Stomach (tissue), 8 donors: ENCODE measurements at regions not wholly inside any gene's neighbourhood (a gene's known extent, or its start where the extent isn't known, plus 50 kb on each side); places are given as distances from the start of the nearest gene placed in this dataset.

ENCODE experiments used
- DNase-seq, 2 donors: peaks; one replicate each; pipeline versions ENCODE4 v3.0.0 to v3.0.0-alpha.2; 2013 to 2019
- H3K27ac ChIP-seq, 5 donors: fragments of 200-600 bp in 4 of 5; sonication (generic) in 4 of 5; one replicate each; pipeline ENCODE4 v1.5.1; 2013 to 2019; ENCODE audit warnings: mild to moderate bottlenecking in 1 of 5, moderate library complexity in 1 of 5
- H3K27me3 ChIP-seq, 3 donors: fragments of 200-600 bp; sonication (generic); one replicate each; pipeline ENCODE4 v1.5.1; 2017 to 2019; ENCODE audit warnings: mixed run types in 1 of 3
- H3K36me3 ChIP-seq, 4 donors: fragments of 200-600 bp; sonication (generic); 1 replicate in 3 of 4; 2 replicates in 1 of 4; pipeline ENCODE4 v1.5.1; 2016 to 2019
- H3K4me1 ChIP-seq, 4 donors: fragments of 200-600 bp; sonication (generic); one replicate each; pipeline ENCODE4 v1.5.1; 2016 to 2019
- H3K4me3 ChIP-seq, 4 donors: fragments of 200-600 bp; sonication (generic) in 3 of 4; one replicate each; pipeline ENCODE4 v1.5.1; 2016 to 2019; ENCODE audit warnings: mild to moderate bottlenecking in 1 of 4
- H3K9me3 ChIP-seq, 4 donors: fragments of 200-600 bp; sonication (generic); one replicate each; pipeline ENCODE4 v1.5.1; 2016 to 2019
- EP300 ChIP-seq: sonication (generic); formaldehyde crosslinking; IDR thresholded peaks from one replicate; pipeline ENCODE4 v1.6.1; 2017; ENCODE audit warnings: antibody characterized with exemption
- POLR2A ChIP-seq, 4 donors: fragments of 450-650 bp; IDR thresholded peaks; one replicate each; pipeline ENCODE4 v1.6.1; 2016; ENCODE audit warnings: antibody characterized with exemption in 4 of 4, control low read depth in 2 of 4, mild to moderate bottlenecking in 1 of 4, moderate library complexity in 1 of 4
- POLR2AphosphoS5 ChIP-seq, 3 donors: sonication (generic); formaldehyde crosslinking; IDR thresholded peaks; one replicate each; pipeline ENCODE4 v1.6.1; 2016; ENCODE audit warnings: antibody characterized with exemption in 3 of 3
- WGBS, 5 donors: extraction: QIAGEN DNeasy Blood & Tissue Kit in 3 of 5; methylation state at CpG; one replicate each; pipeline versions ENCODE4 v1.1.5 to v1.1.7; 2013 to 2018; 5-methylcytosine and 5-hydroxymethylcytosine counted together
- intact Hi-C: fragments of 100-400 bp; cut with DNase I; formaldehyde crosslinking; loops from one replicate; pipeline ENCODE4 v1.15.1; 2023; ENCODE audit warnings: low total_unique reads
- TF ChIP-seq, protein P1 (sequence below), 7 experiments: fragments of 450-650 bp in 4 of 7; fragments of 200-600 bp in 3 of 7; sonication (generic) in 3 of 7; IDR thresholded peaks; one replicate each; pipeline ENCODE4 v1.5.1; 2016 to 2019; ENCODE audit warnings: antibody characterized with exemption in 7 of 7, control low read depth in 2 of 7, mild to moderate bottlenecking in 1 of 7
- donor health status: healthy with polysubstance abuse.
- donor health status: Bipolar disorder and iron deficiency.
- donor health status: healthy.

DNA sequence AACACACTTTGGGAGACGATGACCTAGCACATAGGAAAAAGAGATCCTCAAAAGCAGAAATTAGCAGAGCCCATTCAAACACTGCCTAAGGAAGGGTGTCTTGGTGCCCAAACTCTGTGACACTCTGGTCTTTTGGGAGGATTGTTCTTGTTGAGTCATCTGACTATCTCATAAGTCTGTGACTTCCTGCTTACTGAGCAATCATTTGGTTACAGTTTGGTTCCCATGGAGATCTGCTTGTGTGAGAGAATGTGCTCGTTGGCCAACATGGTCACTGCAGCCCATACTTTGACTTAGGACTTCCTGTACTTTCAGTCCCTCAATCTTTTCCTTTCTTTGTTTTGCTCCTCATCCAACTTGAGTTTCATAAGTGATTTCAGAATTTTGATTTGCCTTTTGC, 602.9 kb downstream of the NYAP2 start:
- H3K4me3 ChIP-seq, result no peak overlapping the region
- H3K27me3 ChIP-seq, result no peaks in the 10 kb centered on the region
- H3K27ac ChIP-seq, result no peak overlapping the region
- no peaks in the 10 kb centered on the region for H3K36me3 ChIP-seq
- no peaks in the 10 kb centered on the region for H3K9me3 ChIP-seq
- H3K4me1 ChIP-seq, result peaks cover 0 to 4% (median 0%) of the 10 kb centered on the region in 4 donors
- WGBS, 5 donors, result 54 to 61% (median 56%) methylated on average over 2 of the region's 2 CpGs
- intact Hi-C loops, result no loop called here
- TF ChIP-seq EP300 (no peak), POLR2AphosphoS5 (IDR thresholded peaks at IDR 0.05) (peak in 1 of 3 donors; percentile 4), POLR2A (IDR thresholded peaks at IDR 0.05) (no peak)
- TF ChIP-seq, protein P1, sequence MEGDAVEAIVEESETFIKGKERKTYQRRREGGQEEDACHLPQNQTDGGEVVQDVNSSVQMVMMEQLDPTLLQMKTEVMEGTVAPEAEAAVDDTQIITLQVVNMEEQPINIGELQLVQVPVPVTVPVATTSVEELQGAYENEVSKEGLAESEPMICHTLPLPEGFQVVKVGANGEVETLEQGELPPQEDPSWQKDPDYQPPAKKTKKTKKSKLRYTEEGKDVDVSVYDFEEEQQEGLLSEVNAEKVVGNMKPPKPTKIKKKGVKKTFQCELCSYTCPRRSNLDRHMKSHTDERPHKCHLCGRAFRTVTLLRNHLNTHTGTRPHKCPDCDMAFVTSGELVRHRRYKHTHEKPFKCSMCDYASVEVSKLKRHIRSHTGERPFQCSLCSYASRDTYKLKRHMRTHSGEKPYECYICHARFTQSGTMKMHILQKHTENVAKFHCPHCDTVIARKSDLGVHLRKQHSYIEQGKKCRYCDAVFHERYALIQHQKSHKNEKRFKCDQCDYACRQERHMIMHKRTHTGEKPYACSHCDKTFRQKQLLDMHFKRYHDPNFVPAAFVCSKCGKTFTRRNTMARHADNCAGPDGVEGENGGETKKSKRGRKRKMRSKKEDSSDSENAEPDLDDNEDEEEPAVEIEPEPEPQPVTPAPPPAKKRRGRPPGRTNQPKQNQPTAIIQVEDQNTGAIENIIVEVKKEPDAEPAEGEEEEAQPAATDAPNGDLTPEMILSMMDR (IDR thresholded peaks at IDR 0.05), result no peak
- DNase-seq, result peak in 1 of 2 donors; percentile 28

DNA sequence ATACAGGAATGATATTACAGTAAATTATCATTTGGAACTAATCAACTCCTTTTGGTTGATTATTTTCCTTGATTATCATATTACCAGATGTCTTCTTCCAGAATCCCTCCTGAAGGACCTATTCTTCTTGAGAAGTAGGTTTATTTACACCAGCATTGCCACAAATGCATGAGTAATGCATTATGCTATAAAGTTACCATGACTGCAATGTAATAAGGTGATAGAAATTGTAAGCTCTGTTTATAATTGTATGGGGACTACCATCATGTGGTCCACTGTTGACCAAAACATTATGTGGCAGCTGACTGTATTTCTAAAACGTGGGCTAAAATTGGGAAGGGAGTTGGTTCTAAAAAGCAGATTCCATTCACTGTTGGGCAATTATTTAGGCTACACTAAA, 602.2 kb downstream of the NYAP2 start:
- Histone ChIP-seq H3K4me1 (peaks cover 0 to 4% (median 0%) of the 10 kb centered on the region in 4 donors), H3K27me3 (no peaks in the 10 kb centered on the region), H3K36me3 (no peaks in the 10 kb centered on the region), H3K27ac (no peak overlapping the region), H3K9me3 (no peaks in the 10 kb centered on the region), H3K4me3 (no peak overlapping the region)
- no peak for DNase-seq
- WGBS, 5 donors, result 68 to 86% (median 79%) methylated on average over 1 of the region's 1 CpG
- TF ChIP-seq POLR2AphosphoS5 (IDR thresholded peaks at IDR 0.05), result no peak
- no peak for TF ChIP-seq POLR2A (IDR thresholded peaks at IDR 0.05)
- TF ChIP-seq, protein P1 (IDR thresholded peaks at IDR 0.05), result no peak
- TF ChIP-seq EP300, result no peak
- intact Hi-C loops, result no loop called here

DNA sequence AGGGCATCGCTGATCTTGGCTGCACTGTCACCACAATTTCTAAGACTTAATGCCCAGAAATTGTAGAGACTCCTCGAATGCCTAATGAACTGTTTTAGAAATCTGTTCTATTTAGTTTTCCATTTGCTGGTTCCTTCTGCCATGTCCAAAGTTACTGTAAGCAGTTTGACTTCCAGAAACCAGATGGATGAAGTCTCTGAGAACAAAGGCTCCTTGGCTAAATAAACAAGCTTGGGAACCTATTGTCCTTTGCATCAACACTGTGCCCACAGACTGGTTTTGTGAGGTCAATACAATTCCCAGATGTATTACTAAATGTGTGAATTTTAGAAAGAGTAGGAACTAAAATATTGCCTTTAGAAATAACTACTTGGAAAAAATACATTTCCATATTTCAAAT, 600.2 kb downstream of the NYAP2 start:
- WGBS, 5 donors, result 75 to 86% (median 79%) methylated on average over 2 of the region's 2 CpGs
- no peak overlapping the region for H3K27ac ChIP-seq
- H3K9me3 ChIP-seq, result no peaks in the 10 kb centered on the region
- TF ChIP-seq POLR2AphosphoS5 (IDR thresholded peaks at IDR 0.05), result no peak
- TF ChIP-seq EP300, result no peak
- no peak for TF ChIP-seq POLR2A (IDR thresholded peaks at IDR 0.05)
- TF ChIP-seq, protein P1 (IDR thresholded peaks at IDR 0.05), result no peak
- H3K27me3 ChIP-seq, result no peaks in the 10 kb centered on the region
- no peak overlapping the region for H3K4me3 ChIP-seq
- peaks cover 0 to 4% (median 0%) of the 10 kb centered on the region in 4 donors for H3K4me1 ChIP-seq
- H3K36me3 ChIP-seq, result no peaks in the 10 kb centered on the region
- no peak for DNase-seq
- intact Hi-C loops, result no loop called here

DNA sequence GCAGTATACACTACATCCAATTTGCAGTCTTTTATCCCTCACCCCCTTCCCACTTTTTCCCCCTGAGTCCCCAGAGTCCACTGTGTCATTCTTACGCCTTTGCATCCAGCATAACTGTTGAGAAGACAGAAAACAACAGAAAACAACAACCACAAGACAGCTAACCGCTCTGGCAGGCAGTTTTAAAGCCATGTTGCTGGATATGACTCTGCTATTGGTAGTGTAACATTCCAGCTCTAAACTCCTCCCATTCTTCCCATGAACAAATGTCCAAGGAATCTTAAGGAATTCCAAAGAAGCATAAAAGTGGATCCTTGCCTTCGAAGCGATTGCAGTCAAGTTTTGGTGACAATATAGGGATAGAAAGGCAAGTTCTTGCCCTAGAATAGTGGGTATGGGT, 599.1 kb downstream of the NYAP2 start:
- peaks cover 0 to 4% (median 0%) of the 10 kb centered on the region in 4 donors for H3K4me1 ChIP-seq
- WGBS, 5 donors, result 71 to 93% (median 88%) methylated on average over 4 of the region's 4 CpGs
- H3K9me3 ChIP-seq, result no peaks in the 10 kb centered on the region
- DNase-seq, result no peak
- TF ChIP-seq EP300 (no peak), POLR2A (IDR thresholded peaks at IDR 0.05) (no peak), POLR2AphosphoS5 (IDR thresholded peaks at IDR 0.05) (no peak)
- TF ChIP-seq, protein P1 (IDR thresholded peaks at IDR 0.05), result no peak
- intact Hi-C loops, result no loop called here
- no peak overlapping the region for H3K4me3 ChIP-seq
- H3K27ac ChIP-seq, result no peak overlapping the region
- H3K36me3 ChIP-seq, result no peaks in the 10 kb centered on the region
- no peaks in the 10 kb centered on the region for H3K27me3 ChIP-seq
